NCI-H82 treated with DMSO at 0.1 percent for 48 hours (cell line): ENCODE measurements at regions not wholly inside any gene's neighbourhood (a gene's known extent, or its start where the extent isn't known, plus 50 kb on each side); places are given as distances from the start of the nearest gene placed in this dataset.

Experiments
- DNase-seq: peaks from one replicate; lab custom pipeline; 2025; ENCODE audit not compliant: unreplicated experiment; lab: John Stamatoyannopoulos, UW

GRCh38 chr9:35540315-35540714, 50.4 kb downstream of the RUSC2 start:
- DNase-seq, result no peak

DNA sequence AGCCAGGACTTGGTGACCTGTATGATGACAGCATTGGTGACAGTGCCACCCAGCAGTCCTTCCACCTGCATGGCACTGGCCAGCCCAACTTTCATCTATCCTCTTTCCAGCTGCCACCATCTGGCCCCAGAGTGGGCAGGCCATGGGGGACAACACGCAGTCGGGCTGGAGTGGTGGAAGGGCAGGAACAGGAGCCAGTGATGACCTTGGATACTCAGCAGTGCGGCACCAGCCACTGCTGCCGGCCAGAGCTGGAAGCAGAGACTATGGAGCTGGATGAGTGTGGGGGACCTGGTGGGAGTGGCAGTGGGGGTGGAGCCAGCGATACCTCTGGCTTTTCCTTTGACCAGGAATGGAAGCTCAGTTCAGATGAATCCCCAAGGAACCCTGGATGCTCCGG, 56.9 kb downstream of the RUSC2 start:
- DNase-seq, result no peak

- DNase-seq, result no peak
Measured at GRCh38 chr9:35547889-35548418, 57.1 kb upstream of the TESK1 start.

DNA sequence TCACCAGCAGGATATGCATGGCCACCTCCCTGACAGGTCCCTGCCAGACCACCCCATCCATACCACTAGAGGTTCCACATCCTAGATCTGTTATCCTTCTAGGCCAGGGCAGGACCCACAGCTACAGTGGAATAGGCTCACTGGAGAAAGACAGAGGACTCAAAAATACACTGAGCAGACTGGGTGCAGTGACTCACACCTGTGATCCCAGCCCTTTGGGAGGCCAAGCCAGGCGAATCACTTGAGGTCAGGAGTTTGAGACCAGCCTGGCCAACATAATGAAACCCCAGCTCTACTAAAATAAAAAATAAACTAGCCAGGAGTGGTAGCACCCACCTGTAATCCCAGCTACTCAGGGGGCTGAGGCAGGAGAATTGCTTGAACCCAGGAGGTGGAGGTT, 56.5 kb upstream of the TESK1 start:
- DNase-seq, result no peak

- DNase-seq, result no peak
Measured at GRCh38 chr9:35549441-35549840, 55.6 kb upstream of the TESK1 start.

GRCh38 chr9:35552376-35552775, 52.7 kb upstream of the TESK1 start:
- no peak for DNase-seq

GRCh38 chr9:35552837-35553236, 52.2 kb upstream of the TESK1 start:
- DNase-seq, result no peak

- DNase-seq, result peak; percentile 85
Measured at GRCh38 chr9:35553670-35554543, 51.2 kb upstream of the TESK1 start.

- DNase-seq, result no peak
Measured at GRCh38 chr9:35555246-35555701, 49.8 kb upstream of the TESK1 start.
